Karpas-422 (cell line): ENCODE measurements at regions not wholly inside any gene's neighbourhood (a gene's known extent, or its start where the extent isn't known, plus 50 kb on each side); places are given as distances from the start of the nearest gene placed in this dataset.

Experiments used
- DNase-seq: peaks from one replicate; pipeline ENCODE4 v3.0.0-alpha.2; 2015
- H2AFZ ChIP-seq: fragments of 200-600 bp; sonication (generic); 2 replicates; pipeline ENCODE4 v1.6.1; 2014; ENCODE audit warnings: antibody characterized with exemption, low read length, mixed read lengths
- H3K27ac ChIP-seq: fragments of 200-600 bp; sonication (generic); 2 replicates; pipeline ENCODE4 v1.5.1; 2014; ENCODE audit warnings: mild to moderate bottlenecking, low read length, moderate library complexity
- H3K27me3 ChIP-seq: fragments of 200-600 bp; sonication (generic); 2 replicates; pipeline ENCODE4 v1.6.1; 2014; ENCODE audit warnings: low read length, mixed read lengths
- H3K36me3 ChIP-seq: fragments of 200-600 bp; sonication (generic); 2 replicates; pipeline ENCODE4 v1.6.1; 2014; ENCODE audit warnings: low read length, mixed read lengths; ENCODE audit not compliant: insufficient read depth
- H3K4me1 ChIP-seq: fragments of 200-600 bp; sonication (generic); 2 replicates; pipeline ENCODE4 v1.6.1; 2014; ENCODE audit warnings: mild to moderate bottlenecking, low read length, mixed read lengths
- H3K4me2 ChIP-seq: fragments of 200-600 bp; sonication (generic); 2 replicates; pipeline ENCODE4 v1.6.1; 2014; ENCODE audit warnings: low read length, low read depth, mild to moderate bottlenecking; ENCODE audit not compliant: poor library complexity, severe bottlenecking
- H3K4me3 ChIP-seq: fragments of 200-600 bp; sonication (generic); 2 replicates; pipeline ENCODE4 v1.5.1; 2014; ENCODE audit warnings: mild to moderate bottlenecking, antibody characterized with exemption, low read length, mixed read lengths
- H3K79me2 ChIP-seq: fragments of 200-600 bp; sonication (generic); 2 replicates; pipeline ENCODE4 v1.6.1; 2014; ENCODE audit warnings: mild to moderate bottlenecking, low read length, mixed read lengths
- H3K9ac ChIP-seq: fragments of 200-600 bp; sonication (generic); 2 replicates; pipeline ENCODE4 v1.6.0; 2014; ENCODE audit warnings: low read length
- H3K9me2 ChIP-seq: fragments of 200-600 bp; sonication (generic), shearing (Covaris generic); replicated peaks from 2 replicates; pipeline ENCODE4 v1.6.0; 2014; ENCODE audit warnings: mild to moderate bottlenecking, low read length, moderate library complexity; ENCODE audit not compliant: insufficient read depth
- H3K9me3 ChIP-seq: fragments of 300-700, 200-600 bp; sonication (generic); 2 replicates; pipeline ENCODE4 v1.6.1; 2014; ENCODE audit warnings: low read length, mixed read lengths
- H4K20me1 ChIP-seq: fragments of 200-600 bp; sonication (generic); 2 replicates; pipeline ENCODE4 v1.6.1; 2014; ENCODE audit warnings: mild to moderate bottlenecking, antibody characterized with exemption, low read length, low read depth; ENCODE audit not compliant: insufficient read depth

DNA sequence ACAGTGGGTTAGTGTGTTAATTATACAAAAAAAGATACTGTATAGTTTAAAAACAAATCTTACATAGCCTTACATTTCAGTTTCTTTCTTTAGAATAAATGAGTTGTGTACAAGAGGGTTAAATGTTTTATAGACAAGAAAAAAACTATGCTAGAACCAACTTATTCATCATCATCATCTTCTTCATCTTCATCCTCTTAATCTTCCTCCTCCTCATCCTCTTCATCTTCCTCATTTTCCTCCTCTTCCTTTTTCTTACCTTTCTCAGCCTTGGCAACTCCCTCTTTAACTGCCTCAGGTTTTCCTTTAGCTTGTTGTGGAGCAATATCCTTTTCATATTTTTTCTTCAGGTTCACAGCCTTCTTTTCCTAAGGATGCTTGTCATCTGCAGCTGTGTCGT is 53.7 kb downstream of the RPS12 start:
- Histone ChIP-seq H3K36me3 (no peaks in the 10 kb centered on the region), H2AFZ (no peak overlapping the region), H3K9ac (no peak overlapping the region), H3K27ac (no peak overlapping the region), H4K20me1 (no peaks in the 10 kb centered on the region), H3K79me2 (no peaks in the 10 kb centered on the region), H3K4me2 (no peak overlapping the region), H3K4me1 (no peaks in the 10 kb centered on the region), H3K4me3 (no peak overlapping the region), H3K27me3 (no peaks in the 10 kb centered on the region), H3K9me3 (no peaks in the 10 kb centered on the region), H3K9me2 (no peaks in the 10 kb centered on the region)
- DNase-seq = no peak

DNA sequence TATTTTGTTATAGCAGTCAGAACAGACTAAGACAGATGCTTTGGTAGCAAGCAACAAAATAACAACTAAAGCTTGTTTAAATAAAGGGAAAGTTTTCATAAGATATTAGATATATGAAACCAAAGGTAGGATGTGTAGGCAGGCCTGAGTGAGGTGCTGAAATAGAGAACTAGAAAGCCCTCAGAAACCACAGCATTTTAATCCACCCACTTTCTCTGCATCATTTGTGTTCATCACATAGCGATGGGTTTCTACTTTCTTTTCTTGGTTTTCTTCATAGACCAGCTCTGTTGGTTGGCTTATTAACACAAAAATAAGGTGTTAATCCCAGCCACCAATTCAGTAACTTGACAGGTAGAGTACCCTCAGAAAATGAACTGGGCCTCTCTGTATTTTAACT is 58.6 kb downstream of the RPS12 start:
- Histone ChIP-seq H2AFZ (no peak overlapping the region), H3K4me1 (no peaks in the 10 kb centered on the region), H3K9me3 (no peaks in the 10 kb centered on the region), H3K79me2 (no peaks in the 10 kb centered on the region), H3K9me2 (no peaks in the 10 kb centered on the region), H4K20me1 (no peaks in the 10 kb centered on the region), H3K27me3 (no peaks in the 10 kb centered on the region), H3K4me2 (no peak overlapping the region), H3K36me3 (no peaks in the 10 kb centered on the region), H3K4me3 (no peak overlapping the region), H3K9ac (no peak overlapping the region), H3K27ac (no peak overlapping the region)
- DNase-seq = no peak

DNA sequence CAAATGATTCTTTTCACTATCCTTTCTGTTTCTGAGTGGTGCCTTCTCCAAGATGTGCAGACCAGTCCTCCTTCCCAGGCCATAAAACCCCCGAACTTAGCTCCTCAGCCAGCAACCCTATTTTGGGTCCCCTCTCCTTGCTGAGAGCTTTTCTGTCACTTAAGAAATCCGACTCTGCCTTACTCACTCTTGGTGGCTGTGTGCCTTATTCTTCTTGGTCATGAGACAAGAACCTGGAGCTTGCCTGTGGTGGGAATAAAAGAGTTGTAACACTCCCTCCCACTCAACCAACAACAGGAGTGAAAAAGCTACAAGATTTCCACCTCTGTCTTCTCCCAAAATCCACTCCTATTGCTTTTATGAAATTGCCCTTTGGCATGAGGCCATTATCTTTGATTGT is 62.6 kb downstream of the RPS12 start:
- Histone ChIP-seq H3K27ac (no peak overlapping the region), H4K20me1 (no peaks in the 10 kb centered on the region), H3K4me1 (no peaks in the 10 kb centered on the region), H3K36me3 (no peaks in the 10 kb centered on the region), H3K4me3 (no peak overlapping the region), H3K9me3 (no peaks in the 10 kb centered on the region), H3K79me2 (no peaks in the 10 kb centered on the region), H2AFZ (no peak overlapping the region), H3K27me3 (no peaks in the 10 kb centered on the region), H3K4me2 (no peak overlapping the region), H3K9ac (no peak overlapping the region), H3K9me2 (no peaks in the 10 kb centered on the region)
- no peak for DNase-seq

DNA sequence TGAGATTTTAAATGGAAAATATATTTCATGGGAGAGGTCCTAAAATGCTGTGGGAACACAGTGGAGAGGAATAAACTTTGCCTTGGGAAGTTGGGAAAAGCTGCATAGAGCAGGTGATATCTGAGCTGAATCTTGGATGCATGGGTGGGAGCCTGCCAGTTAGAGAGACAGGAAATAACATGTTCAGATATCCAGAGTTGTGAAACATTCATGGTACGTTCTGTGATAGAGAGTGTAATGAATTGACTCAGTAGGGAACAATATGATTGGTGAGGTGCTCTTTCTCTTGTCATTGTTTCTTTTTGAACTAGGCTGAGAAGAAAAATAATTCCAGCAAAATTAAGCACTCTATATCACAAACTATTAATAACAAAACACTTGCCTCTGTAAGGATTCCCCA is 72.8 kb downstream of the RPS12 start:
- no peak overlapping the region for H3K4me3 ChIP-seq
- no peak for DNase-seq

DNA sequence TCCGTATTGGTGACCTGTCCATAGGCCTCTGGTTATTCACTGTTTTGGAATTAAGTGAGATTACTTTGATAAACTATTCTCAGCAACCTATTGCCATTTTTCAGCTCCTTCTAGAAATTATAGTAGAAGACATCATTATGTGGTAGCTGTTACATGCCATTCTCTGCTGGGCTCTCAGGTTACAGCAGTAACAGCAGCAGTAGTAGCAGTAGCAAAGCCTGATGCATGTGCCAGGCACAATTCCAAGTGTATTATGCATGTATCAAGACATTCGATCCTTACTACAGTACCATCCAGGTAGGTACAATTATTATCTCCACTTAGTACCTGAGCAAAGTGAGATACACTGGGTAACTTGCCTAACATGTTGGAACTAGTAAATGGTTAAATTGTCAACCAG is 74.3 kb downstream of the RPS12 start:
- Histone ChIP-seq H3K27me3 (no peaks in the 10 kb centered on the region), H3K9me2 (no peaks in the 10 kb centered on the region)

More for the DNA sequence above, 72.8 kb downstream of the RPS12 start:
- H3K9ac ChIP-seq = no peak overlapping the region
- no peaks in the 10 kb centered on the region for H4K20me1 ChIP-seq
- no peaks in the 10 kb centered on the region for H3K9me3 ChIP-seq
- H3K36me3 ChIP-seq = no peaks in the 10 kb centered on the region
- H3K27ac ChIP-seq = no peak overlapping the region
- H3K9me2 ChIP-seq = no peaks in the 10 kb centered on the region
- H3K4me1 ChIP-seq = no peaks in the 10 kb centered on the region
- H2AFZ ChIP-seq = no peak overlapping the region
- H3K79me2 ChIP-seq = no peaks in the 10 kb centered on the region
- no peak overlapping the region for H3K4me2 ChIP-seq
- no peaks in the 10 kb centered on the region for H3K27me3 ChIP-seq

DNA sequence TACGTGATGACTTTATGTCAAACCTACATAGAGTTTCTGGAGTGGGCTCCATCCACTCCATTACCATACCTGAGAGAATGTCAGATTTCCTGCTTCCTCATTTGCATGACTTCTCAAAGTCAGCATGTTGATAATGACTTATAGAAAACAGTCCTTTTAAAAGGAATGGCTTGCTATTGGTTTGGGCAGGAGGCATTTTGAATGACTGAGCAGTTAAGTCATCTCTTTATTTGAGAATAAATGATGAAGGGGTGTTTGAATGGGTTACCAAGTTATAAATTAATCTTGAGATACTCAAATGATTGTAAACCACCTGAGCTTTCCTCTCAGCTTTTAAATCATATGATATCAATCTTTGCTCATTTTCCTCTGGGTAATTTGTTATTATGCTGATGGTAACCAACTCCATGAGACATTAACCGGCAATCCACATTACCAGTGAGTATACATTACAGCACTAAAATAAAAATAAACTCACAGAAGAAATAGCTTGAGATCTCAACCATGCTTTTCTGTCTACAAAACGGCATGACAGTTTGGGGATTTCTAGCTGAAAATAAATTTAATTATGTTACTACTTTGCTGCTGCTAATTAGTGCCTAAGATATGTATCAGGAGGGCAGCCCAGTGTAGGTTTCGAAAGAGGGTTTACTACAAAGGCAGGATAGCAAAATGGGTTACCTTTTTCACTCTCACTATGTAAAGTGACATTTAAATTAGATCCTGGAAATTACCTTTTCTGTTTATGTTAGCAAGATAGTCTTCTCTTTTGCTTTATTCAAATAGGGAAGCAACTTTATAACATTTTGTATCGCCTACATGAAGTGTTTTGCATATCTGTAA is 78.8 kb downstream of the RPS12 start:
- H3K4me2 ChIP-seq = no peak overlapping the region
- H4K20me1 ChIP-seq = no peaks in the 10 kb centered on the region
- H3K79me2 ChIP-seq = no peaks in the 10 kb centered on the region
- no peak overlapping the region for H3K4me3 ChIP-seq
- no peak overlapping the region for H2AFZ ChIP-seq
- no peaks in the 10 kb centered on the region for H3K9me2 ChIP-seq
- H3K27ac ChIP-seq = no peak overlapping the region
- no peaks in the 10 kb centered on the region for H3K27me3 ChIP-seq
- no peaks in the 10 kb centered on the region for H3K4me1 ChIP-seq
- no peak for DNase-seq
- H3K36me3 ChIP-seq = no peaks in the 10 kb centered on the region
- H3K9ac ChIP-seq = no peak overlapping the region
- H3K9me3 ChIP-seq = no peaks in the 10 kb centered on the region

More for the DNA sequence above, 74.3 kb downstream of the RPS12 start:
- H3K4me3 ChIP-seq = no peak overlapping the region
- no peak overlapping the region for H2AFZ ChIP-seq
- no peaks in the 10 kb centered on the region for H3K4me1 ChIP-seq
- H3K9ac ChIP-seq = no peak overlapping the region
- H3K36me3 ChIP-seq = no peaks in the 10 kb centered on the region
- no peak overlapping the region for H3K4me2 ChIP-seq
- no peak for DNase-seq
- no peaks in the 10 kb centered on the region for H4K20me1 ChIP-seq
- H3K79me2 ChIP-seq = no peaks in the 10 kb centered on the region
- no peaks in the 10 kb centered on the region for H3K9me3 ChIP-seq
- H3K27ac ChIP-seq = no peak overlapping the region

DNA sequence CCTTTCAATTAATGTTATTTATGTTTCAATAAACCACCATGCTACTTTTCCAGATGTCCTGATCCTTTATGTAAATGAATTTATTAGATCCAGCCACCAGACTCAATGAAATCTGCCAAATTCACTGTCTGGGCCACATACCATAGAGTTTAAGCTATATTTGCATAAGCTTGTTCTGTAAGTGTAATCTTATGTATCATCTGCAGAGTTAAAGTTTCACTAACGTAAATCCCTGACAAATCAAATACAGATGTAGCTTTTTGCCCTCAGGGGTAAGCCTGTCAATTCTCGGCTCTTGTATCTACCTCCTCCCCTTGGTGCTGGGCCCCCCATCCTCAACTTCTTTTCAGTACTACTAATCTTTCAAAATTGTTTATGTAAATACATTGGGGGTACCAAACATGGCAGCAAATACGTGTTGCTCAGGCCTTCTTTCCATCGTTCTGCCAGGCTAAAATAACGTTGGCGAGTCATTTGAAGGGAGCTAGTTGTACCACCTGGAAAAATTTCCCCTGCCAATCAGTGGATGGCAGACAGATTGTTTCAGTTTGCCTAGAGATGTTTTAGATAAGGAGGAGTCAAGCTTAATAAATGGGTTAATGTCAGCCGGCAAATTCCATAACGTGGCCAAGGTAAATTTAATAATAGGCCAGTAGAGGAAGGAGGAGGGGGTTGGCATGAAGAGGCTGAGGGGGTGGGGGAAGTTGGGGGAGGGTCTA is 79.6 kb downstream of the RPS12 start:
- H3K4me2 ChIP-seq = no peak overlapping the region
- DNase-seq = no peak
- no peaks in the 10 kb centered on the region for H3K9me3 ChIP-seq
- no peaks in the 10 kb centered on the region for H3K4me1 ChIP-seq
- no peak overlapping the region for H3K9ac ChIP-seq
- no peaks in the 10 kb centered on the region for H3K9me2 ChIP-seq
- no peaks in the 10 kb centered on the region for H3K27me3 ChIP-seq
- no peak overlapping the region for H2AFZ ChIP-seq
- no peaks in the 10 kb centered on the region for H3K79me2 ChIP-seq
- no peaks in the 10 kb centered on the region for H4K20me1 ChIP-seq
- H3K4me3 ChIP-seq = no peak overlapping the region
- no peak overlapping the region for H3K27ac ChIP-seq
- H3K36me3 ChIP-seq = no peaks in the 10 kb centered on the region

DNA sequence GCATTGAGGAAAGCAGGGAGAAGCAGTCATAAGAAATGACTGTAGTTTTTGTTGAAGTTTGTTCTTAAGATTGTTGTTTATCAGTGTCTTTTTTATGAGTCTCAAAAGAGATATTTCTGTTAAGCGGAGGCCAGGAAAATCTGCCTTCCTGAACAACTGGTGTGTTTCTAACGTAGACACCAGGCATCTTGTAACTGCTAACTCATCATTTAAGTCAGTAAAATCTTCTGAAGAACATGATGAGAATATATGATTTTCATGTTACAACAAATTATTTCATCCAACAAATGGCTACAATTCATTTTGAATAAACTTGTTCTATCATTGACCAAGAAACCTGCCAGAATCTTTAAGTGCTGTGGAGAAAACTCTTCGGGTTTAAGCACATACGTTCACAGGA is 84.0 kb downstream of the RPS12 start:
- Histone ChIP-seq H3K9me2 (no peaks in the 10 kb centered on the region), H3K4me1 (no peaks in the 10 kb centered on the region), H3K4me2 (no peak overlapping the region), H3K4me3 (no peak overlapping the region), H3K36me3 (no peaks in the 10 kb centered on the region), H3K79me2 (no peaks in the 10 kb centered on the region), H3K27me3 (no peaks in the 10 kb centered on the region), H4K20me1 (no peaks in the 10 kb centered on the region), H3K9ac (no peak overlapping the region), H3K9me3 (no peaks in the 10 kb centered on the region), H3K27ac (no peak overlapping the region), H2AFZ (no peak overlapping the region)
- DNase-seq = no peak
